Neural progenitor cell (in vitro differentiated cells): ENCODE measurements at regions not wholly inside any gene's neighbourhood (a gene's known extent, or its start where the extent isn't known, plus 50 kb on each side); places are given as distances from the start of the nearest gene placed in this dataset.
"Not testable (repeated sequence)": the region's sequence is repeated elsewhere in the genome, so short reads cannot be mapped to it uniquely, and the experiment has no call there.

Experiments used
- DNase-seq: peaks from one replicate; pipeline ENCODE4 v3.0.0-alpha.2; 2016; ENCODE audit warnings: low spot score
- H2AFZ ChIP-seq: fragments of 200-600 bp; sonication (generic); replicated peaks from 2 replicates; pipeline ENCODE4 v1.6.1; 2016; ENCODE audit warnings: antibody characterized with exemption
- H3F3A ChIP-seq: fragments of 200-600 bp; sonication (generic); 2 replicates; pipeline ENCODE4 v1.6.1; 2016; ENCODE audit warnings: antibody characterized with exemption, low read depth
- H3K27ac ChIP-seq: fragments of 200-600 bp; sonication (generic); 2 replicates; pipeline ENCODE4 v1.5.1; 2016; ENCODE audit warnings: mild to moderate bottlenecking
- H3K27me3 ChIP-seq: fragments of 200-600 bp; sonication (generic); 2 replicates; pipeline ENCODE4 v1.6.1; 2016; ENCODE audit warnings: mild to moderate bottlenecking, moderate library complexity
- H3K36me3 ChIP-seq: fragments of 200-600 bp; sonication (generic); 2 replicates; pipeline ENCODE4 v1.5.1; 2016
- H3K4me1 ChIP-seq: fragments of 200-600 bp; sonication (generic); 2 replicates; pipeline ENCODE4 v1.6.1; 2016; ENCODE audit warnings: mixed run types
- H3K4me2 ChIP-seq: fragments of 200-600 bp; sonication (generic); 2 replicates; pipeline ENCODE4 v1.6.1; 2016
- H3K4me3 ChIP-seq: fragments of 200-600 bp; sonication (generic); 2 replicates; pipeline ENCODE4 v1.5.1; 2016
- H3K79me2 ChIP-seq: fragments of 200-600 bp; sonication (generic); 2 replicates; pipeline ENCODE4 v1.6.1; 2016; ENCODE audit warnings: low read depth
- H3K9ac ChIP-seq: fragments of 200-600 bp; sonication (generic); 2 replicates; pipeline ENCODE4 v1.6.1; 2016
- H3K9me3 ChIP-seq: fragments of 200-600 bp; sonication (generic); 2 replicates; pipeline ENCODE4 v1.5.1; 2016; ENCODE audit warnings: low read depth
- H4K20me1 ChIP-seq: fragments of 200-600 bp; sonication (generic); 2 replicates; pipeline ENCODE4 v1.6.1; 2016; ENCODE audit warnings: low read depth
- H3K27ac Mint-ChIP-seq: 3 replicates; pipeline ENCODE4 v1.8.0; 2021; ENCODE audit warnings: mixed read lengths
- H3K27me3 Mint-ChIP-seq: 2 replicates; pipeline ENCODE4 v1.8.0; 2022; ENCODE audit warnings: low read depth, mild to moderate bottlenecking, inconsistent platforms, moderate library complexity, mixed read lengths; ENCODE audit not compliant: insufficient read depth
- H3K36me3 Mint-ChIP-seq: 3 replicates; pipeline ENCODE4 v1.8.0; 2021; ENCODE audit warnings: mixed read lengths
- H3K4me1 Mint-ChIP-seq: 3 replicates; pipeline ENCODE4 v1.8.0; 2021; ENCODE audit warnings: mixed read lengths
- H3K4me3 Mint-ChIP-seq: 3 replicates; pipeline ENCODE4 v1.8.0; 2021; ENCODE audit warnings: mild to moderate bottlenecking, moderate library complexity, mixed read lengths
- H3K9me3 Mint-ChIP-seq: 3 replicates; pipeline ENCODE4 v1.8.0; 2020; ENCODE audit warnings: mixed read lengths
- EZH2 ChIP-seq: fragments of 200-600 bp; sonication (generic); IDR thresholded peaks from 2 replicates; pipeline ENCODE4 v1.6.1; 2017; ENCODE audit warnings: antibody characterized with exemption, mild to moderate bottlenecking, moderate library complexity
- EZH2phosphoT487 ChIP-seq: fragments of 200-600 bp; sonication (generic); IDR thresholded peaks from 2 replicates; pipeline ENCODE4 v1.6.1; 2017; ENCODE audit warnings: antibody characterized with exemption
- TF ChIP-seq, protein P1 (sequence below): fragments of 200-600 bp; sonication (generic); IDR thresholded peaks from 2 replicates; pipeline ENCODE4 v1.5.1; 2017; ENCODE audit warnings: antibody characterized with exemption, mild to moderate bottlenecking

GRCh38 chr3:138890555-138891187, 55.9 kb upstream of the PIK3CB start:
- H2AFZ ChIP-seq, result no peak overlapping the region
- Mint-ChIP-seq H3K4me3 (no peak overlapping the region), H3K9me3 (no peaks in the 10 kb centered on the region), H3K27ac (no peak overlapping the region), H3K36me3 (peaks cover 1% of the 10 kb centered on the region), H3K4me1 (peaks cover 8% of the 10 kb centered on the region), H3K27me3 (peaks cover 3% of the 10 kb centered on the region)
- no peaks in the 10 kb centered on the region for H3K79me2 ChIP-seq
- H3K9me3 ChIP-seq, result no peaks in the 10 kb centered on the region
- no peaks in the 10 kb centered on the region for H3F3A ChIP-seq
- H3K36me3 ChIP-seq, result no peaks in the 10 kb centered on the region
- H4K20me1 ChIP-seq, result no peaks in the 10 kb centered on the region
- H3K4me3 ChIP-seq, result no peak overlapping the region
- no peak overlapping the region for H3K4me2 ChIP-seq
- H3K4me1 ChIP-seq, result no peaks in the 10 kb centered on the region
- no peaks in the 10 kb centered on the region for H3K27me3 ChIP-seq
- no peak for TF ChIP-seq EZH2
- TF ChIP-seq, protein P1, sequence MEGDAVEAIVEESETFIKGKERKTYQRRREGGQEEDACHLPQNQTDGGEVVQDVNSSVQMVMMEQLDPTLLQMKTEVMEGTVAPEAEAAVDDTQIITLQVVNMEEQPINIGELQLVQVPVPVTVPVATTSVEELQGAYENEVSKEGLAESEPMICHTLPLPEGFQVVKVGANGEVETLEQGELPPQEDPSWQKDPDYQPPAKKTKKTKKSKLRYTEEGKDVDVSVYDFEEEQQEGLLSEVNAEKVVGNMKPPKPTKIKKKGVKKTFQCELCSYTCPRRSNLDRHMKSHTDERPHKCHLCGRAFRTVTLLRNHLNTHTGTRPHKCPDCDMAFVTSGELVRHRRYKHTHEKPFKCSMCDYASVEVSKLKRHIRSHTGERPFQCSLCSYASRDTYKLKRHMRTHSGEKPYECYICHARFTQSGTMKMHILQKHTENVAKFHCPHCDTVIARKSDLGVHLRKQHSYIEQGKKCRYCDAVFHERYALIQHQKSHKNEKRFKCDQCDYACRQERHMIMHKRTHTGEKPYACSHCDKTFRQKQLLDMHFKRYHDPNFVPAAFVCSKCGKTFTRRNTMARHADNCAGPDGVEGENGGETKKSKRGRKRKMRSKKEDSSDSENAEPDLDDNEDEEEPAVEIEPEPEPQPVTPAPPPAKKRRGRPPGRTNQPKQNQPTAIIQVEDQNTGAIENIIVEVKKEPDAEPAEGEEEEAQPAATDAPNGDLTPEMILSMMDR, result no peak
- no peak for TF ChIP-seq EZH2phosphoT487
- no peak overlapping the region for H3K9ac ChIP-seq
- no peak for DNase-seq
- no peak overlapping the region for H3K27ac ChIP-seq

DNA sequence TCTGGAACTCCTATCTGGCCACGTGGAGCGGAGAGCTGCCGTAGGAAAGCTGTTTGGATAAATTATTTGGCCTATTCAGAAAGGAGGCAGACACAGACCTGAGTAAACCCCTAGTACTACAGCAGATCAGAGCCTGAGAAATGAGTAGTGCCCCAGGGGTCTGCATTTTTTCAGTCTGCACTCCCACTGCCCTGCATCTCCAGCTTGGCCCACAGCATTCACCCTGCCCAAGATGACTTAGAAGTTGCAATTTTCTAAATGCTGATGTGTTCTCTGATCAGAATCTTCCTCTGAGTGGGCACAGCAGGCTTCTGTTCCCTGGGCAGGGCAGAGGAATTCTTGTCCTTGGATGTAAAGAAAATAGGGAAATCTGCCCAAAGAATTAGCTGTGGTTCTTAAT, 55.1 kb upstream of the PIK3CB start:
- Histone ChIP-seq H3F3A (no peaks in the 10 kb centered on the region), H3K9ac (no peak overlapping the region), H4K20me1 (no peaks in the 10 kb centered on the region), H3K4me2 (no peak overlapping the region), H3K4me3 (no peak overlapping the region), H3K36me3 (no peaks in the 10 kb centered on the region), H3K27me3 (no peaks in the 10 kb centered on the region), H3K4me1 (no peaks in the 10 kb centered on the region), H3K27ac (no peak overlapping the region), H2AFZ (peak overlapping the region; percentile 6), H3K79me2 (no peaks in the 10 kb centered on the region), H3K9me3 (no peaks in the 10 kb centered on the region)
- Mint-ChIP-seq H3K9me3 (no peaks in the 10 kb centered on the region), H3K27me3 (peaks cover 3% of the 10 kb centered on the region), H3K4me1 (peaks cover 8% of the 10 kb centered on the region), H3K4me3 (no peak overlapping the region), H3K36me3 (peaks cover 1% of the 10 kb centered on the region), H3K27ac (peak overlapping the region; percentile 47)
- DNase-seq, result no peak
- TF ChIP-seq EZH2phosphoT487 (no peak), EZH2 (no peak)
- TF ChIP-seq, protein P1, result no peak

DNA sequence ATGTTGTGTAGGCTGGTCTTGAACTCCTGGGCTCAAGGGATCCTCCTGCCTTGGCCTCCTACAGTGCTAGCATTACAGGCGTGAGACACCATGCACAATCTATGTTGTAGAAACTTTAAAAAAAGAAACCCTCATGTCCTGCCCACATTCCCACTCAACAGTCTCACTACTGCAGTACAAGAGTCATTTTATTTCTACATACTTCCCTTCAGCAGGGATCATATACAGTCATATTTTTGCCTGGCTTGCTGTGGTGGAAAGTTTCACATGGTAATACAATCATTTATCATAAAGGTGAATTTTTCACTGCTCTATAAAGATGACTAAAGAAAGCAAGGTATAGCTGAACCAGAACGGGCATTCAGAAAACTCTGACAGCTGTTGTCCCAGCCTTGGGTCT, 53.8 kb upstream of the PIK3CB start:
- H3K4me3 ChIP-seq, result no peak overlapping the region
- no peak overlapping the region for H3K4me3 Mint-ChIP-seq

GRCh38 chr3:138886096-138886495, 51.4 kb upstream of the PIK3CB start:
- H3K36me3 ChIP-seq, H3K27me3 ChIP-seq, H3K4me3 Mint-ChIP-seq, H3K9ac ChIP-seq, DNase-seq, H3K4me1 ChIP-seq, H3F3A ChIP-seq, H2AFZ ChIP-seq, H3K27ac Mint-ChIP-seq, H3K4me2 ChIP-seq, H3K79me2 ChIP-seq, H3K27me3 Mint-ChIP-seq, H3K36me3 Mint-ChIP-seq, H3K27ac ChIP-seq, H4K20me1 ChIP-seq, H3K4me3 ChIP-seq, H3K4me1 Mint-ChIP-seq, H3K9me3 Mint-ChIP-seq, H3K9me3 ChIP-seq: not testable (repeated sequence)

More for the DNA sequence above, 53.8 kb upstream of the PIK3CB start:
- no peaks in the 10 kb centered on the region for H3K9me3 ChIP-seq
- H3K4me1 ChIP-seq, result no peaks in the 10 kb centered on the region
- H3K27me3 ChIP-seq, result no peaks in the 10 kb centered on the region
- TF ChIP-seq EZH2, result no peak
- TF ChIP-seq, protein P1, result no peak
- no peak for TF ChIP-seq EZH2phosphoT487
- no peaks in the 10 kb centered on the region for H3F3A ChIP-seq
- H3K36me3 Mint-ChIP-seq, result peaks cover 1% of the 10 kb centered on the region
- H3K36me3 ChIP-seq, result no peaks in the 10 kb centered on the region
- H3K4me1 Mint-ChIP-seq, result peaks cover 8% of the 10 kb centered on the region
- H3K79me2 ChIP-seq, result no peaks in the 10 kb centered on the region
- DNase-seq, result no peak
- H2AFZ ChIP-seq, result no peak overlapping the region
- H3K27ac ChIP-seq, result no peak overlapping the region
- no peak overlapping the region for H3K27ac Mint-ChIP-seq
- no peaks in the 10 kb centered on the region for H3K9me3 Mint-ChIP-seq
- no peaks in the 10 kb centered on the region for H4K20me1 ChIP-seq
- no peaks in the 10 kb centered on the region for H3K27me3 Mint-ChIP-seq
- H3K4me2 ChIP-seq, result no peak overlapping the region
- no peak overlapping the region for H3K9ac ChIP-seq
